ENCODE measurements at regions not wholly inside any gene's neighbourhood (a gene's known extent, or its start where the extent isn't known, plus 50 kb on each side); places are given as distances from the start of the nearest gene placed in this dataset.

DNA sequence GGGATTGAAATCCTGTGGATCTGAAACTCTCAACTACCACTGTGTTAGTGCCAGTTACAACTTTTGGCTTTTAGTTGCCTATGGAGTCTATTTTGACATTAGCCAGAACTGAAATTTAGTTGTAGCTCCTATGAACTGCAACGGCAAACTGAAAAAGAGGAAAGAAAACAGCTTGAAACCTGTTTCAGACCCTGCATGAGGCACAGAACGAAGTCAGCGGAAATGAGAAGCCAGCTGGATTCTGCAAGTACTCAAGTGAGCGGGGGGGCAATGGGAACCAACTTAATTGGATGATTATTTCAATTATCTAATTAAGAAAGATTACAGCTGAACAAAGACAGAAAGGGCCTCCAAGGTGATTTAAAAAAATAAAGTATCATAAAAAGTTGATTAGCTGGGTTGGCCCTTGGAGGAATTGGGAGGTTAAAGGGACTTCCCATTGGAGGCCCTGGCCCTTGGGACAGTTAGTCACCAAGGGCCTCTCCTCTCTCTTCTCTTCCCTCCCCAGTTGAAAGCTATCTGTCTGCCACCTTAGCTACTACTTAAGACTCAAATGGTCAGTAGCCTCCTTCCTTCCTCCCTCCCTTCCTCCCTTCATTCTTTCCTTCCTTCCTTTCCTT is 352.1 kb downstream of the SHQ1 start:
- no peak for DNase-seq (ENCODE audit: low read depth in 3 of 3, low spot score in 1 of 3)

DNA sequence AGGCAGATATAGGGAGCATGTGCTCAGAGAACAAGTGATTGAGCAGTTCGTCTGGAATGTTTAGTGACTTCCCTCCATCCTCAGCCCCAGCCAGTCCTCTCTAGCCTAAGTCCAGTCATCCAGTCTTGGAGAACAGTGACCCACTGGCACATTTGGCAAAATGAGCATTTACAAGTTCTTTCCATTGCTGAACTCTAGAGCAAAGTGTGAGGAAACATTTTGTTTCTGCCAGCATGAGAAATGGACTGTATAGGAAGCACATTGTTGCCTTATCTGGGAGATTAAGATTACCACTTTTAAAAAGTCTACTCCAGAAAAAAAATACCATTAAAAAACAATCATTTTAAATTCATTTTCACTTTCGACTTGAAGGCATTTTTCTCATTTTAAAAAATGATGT is 353.6 kb downstream of the SHQ1 start:
- no peak for DNase-seq (ENCODE audit: low read depth in 3 of 3, low spot score in 1 of 3)

DNA sequence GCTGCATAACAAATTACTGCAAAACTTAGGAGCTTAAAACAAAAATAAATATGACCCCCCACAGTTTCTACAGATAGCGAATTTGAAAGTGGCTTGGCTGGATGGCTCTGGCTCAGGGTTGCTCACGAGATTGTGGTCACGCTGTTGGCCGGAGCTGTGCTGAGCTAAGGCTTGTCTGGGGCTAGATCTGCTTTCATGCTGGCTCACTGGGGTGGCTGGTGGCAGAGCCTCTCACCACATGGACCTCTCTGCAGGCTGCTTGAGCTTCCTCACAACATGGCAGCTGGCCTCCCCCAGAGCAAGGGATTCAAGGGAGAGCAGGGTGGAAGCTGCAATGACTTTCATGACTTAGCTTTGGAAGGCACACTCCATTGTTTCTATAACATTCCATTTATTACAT is 354.1 kb downstream of the SHQ1 start:
- DNase-seq (ENCODE audit: low read depth in 3 of 3, low spot score in 1 of 3), result no peak

DNA sequence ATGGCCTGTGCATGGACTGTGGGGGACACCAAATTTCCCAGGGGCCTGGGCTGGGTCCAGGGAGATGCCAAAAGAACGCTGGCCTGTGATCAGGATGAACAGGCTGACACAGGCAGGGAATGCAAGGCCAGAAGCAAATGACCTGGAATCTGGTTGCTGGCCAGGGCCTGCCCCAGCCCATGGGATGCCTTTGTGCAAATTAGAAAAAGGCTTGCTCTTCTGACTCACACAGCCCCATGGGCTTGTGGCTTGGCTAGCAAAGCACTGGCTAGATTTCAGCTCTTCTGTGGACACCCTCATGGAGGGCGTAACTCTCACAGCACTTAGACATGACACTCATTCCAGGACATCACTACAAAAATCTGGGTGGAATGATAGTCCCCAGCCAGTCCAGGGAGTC is 356.0 kb downstream of the SHQ1 start:
- DNase-seq (ENCODE audit: low read depth in 3 of 3, low spot score in 1 of 3), result no peak

DNA sequence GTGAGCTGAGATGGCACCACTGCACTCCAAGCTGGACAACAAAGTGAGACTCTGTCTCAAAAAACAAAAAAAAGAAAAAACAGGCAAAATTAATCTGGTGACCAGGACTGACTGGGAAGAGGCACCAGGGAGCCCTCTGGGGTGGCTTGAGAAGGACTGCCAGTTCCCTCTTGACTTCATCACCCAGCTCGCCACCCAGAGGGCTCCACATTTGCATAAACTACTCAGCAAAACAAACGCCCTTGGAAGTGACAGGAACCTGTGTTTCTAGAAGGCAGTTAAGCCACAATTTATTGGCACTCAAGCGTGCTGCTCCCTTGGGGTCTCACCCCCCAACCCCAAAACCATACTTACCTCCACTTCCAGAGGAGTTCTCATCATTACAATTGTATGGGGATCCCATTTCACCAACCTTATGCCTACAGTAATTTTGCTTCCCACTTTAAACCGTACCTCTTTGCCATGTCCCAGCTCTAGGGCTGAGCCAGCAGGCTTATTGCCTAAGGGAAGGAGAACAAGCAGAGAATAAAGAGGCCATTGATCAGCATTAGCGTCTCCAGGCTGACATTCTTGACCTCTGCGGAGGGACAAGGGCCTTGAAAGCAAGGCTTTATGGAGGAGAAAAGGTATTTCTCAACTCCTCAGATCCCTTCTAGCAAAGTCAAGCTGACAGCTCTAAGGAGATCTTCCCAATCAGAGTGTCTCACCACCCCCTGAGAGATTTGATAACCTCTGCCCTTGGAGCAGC is 357.4 kb downstream of the SHQ1 start:
- no peak for DNase-seq (ENCODE audit: low read depth in 3 of 3, low spot score in 1 of 3)

DNA sequence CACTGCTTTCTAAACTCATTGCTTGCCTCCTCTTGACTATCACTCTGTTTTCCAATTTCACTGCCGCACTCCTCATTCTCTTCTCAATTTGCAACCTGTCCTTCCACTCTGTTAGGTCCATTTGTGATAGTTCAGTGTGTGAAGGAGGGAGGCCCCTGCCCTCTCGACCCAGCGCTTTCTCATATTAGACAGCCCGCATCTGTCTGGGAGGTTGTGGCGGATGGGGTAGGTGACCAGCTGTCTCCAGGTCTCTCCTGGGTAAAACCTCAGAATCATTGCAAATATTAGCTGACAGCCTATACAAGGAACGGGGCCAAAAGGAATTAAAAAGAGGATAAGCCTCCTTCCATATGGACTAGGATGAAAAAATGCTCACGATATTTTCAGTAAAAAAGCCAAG is 358.3 kb downstream of the SHQ1 start:
- DNase-seq (ENCODE audit: low read depth in 3 of 3, low spot score in 1 of 3), result no peak

DNA sequence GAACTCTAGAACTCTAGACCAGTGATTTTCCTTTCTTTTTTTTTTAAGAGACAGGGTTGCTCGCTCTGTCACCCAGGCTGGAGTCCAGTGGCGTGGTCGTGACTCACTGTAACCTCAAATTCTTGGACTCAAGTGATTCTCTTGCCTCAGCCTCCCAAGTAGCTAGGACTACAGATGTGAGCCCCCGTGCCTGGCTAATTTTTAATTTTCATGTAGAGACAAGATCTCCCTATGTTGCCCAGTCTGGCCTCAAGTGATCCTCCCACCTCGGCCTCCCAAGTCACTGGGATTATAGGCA is 359.6 kb downstream of the SHQ1 start:
- no peak for DNase-seq (ENCODE audit: low read depth in 3 of 3, low spot score in 1 of 3)

DNA sequence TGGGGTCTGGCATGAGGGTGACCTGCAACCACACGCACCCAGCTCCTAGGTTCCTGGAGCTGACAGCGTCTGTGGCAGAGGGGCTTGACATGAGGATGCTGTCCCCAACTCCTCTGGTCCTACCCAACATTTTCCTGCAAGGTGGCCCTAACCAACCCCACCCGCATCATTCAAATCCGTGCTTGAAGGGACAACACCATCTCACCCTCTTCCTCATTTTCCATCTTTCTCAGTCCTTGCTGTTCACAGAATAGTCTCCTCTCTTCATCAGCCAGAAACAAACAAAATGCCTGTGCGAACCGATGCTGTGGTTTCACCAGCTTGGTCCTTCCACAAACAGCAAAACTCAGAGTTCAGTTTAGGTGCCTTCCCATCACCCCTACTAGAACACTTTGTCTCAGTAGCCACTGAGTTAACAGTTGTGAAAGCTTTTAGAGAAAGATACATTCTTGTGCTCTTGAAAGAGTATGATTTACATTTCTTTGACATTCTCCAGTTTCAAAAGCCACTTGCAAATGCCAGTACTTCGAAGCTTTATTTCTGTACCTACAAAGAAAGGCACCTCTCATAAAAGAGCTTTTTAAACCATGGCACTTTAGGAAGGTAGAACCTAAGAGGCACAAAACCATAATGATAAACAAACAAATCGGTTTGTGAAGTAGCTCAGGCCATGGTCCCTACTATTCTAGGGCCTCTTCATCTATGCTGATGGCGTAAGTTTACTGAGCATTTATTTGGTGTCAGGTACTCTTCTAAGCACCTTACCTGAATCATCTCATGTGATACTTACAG is 360.1 kb downstream of the SHQ1 start:
- DNase-seq (ENCODE audit: low read depth in 3 of 3, low spot score in 1 of 3), result no peak

DNA sequence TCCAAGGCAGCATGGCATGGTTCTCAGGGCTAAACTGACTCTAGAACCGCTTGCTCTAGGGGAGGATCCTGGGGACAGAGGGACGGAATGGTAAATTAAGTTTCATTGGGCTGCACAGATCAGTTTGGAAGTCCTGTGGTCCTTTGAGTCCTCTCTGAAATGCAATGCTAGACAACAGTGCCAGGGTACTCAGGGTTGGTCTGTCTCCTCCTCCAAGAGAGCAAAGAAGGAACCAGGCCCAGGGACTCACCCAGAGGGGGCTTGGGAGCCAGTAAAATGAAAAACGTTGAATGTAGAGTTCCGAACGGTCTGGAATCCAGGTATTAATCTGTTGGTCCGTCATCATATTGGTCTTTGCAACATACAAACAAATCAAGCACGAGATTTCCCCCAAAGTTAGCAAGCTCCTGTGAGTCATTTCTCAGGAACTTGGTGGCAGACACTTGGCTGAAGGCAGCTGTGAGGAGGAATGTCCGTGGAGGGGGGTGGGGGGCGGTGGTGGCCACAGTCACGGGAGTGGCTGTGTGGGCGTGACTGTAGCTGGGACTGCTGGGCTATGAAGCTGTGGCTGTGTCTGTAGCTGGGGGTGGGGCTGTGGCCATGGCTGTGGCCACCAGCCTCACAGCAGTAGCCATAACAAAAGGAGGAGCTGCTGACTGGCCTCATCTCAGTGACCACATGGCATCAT is 361.0 kb downstream of the SHQ1 start:
- DNase-seq (ENCODE audit: low read depth in 3 of 3, low spot score in 1 of 3), result peak in 1 of 3 donors; percentile 22

DNA sequence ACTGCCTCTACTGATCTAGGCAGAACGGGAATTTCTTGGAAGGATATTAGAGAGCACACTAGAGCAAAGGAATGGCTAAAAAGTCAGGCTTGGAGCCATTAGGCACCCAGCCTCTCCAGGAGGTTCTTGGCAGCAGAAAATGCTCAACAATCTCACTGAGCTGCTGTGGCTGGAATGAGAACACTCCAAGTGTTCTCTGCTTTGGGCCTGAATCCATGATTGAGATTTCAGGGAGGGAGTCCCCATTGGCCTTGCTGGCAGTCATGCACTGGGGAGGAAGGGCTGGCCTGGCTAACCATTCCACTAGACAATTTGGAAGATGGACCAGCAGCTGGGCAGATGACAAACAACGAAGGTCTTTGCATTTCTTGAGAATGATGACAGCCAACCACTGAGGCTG is 362.6 kb downstream of the SHQ1 start:
- DNase-seq (ENCODE audit: low read depth in 3 of 3, low spot score in 1 of 3), result no peak

DNA sequence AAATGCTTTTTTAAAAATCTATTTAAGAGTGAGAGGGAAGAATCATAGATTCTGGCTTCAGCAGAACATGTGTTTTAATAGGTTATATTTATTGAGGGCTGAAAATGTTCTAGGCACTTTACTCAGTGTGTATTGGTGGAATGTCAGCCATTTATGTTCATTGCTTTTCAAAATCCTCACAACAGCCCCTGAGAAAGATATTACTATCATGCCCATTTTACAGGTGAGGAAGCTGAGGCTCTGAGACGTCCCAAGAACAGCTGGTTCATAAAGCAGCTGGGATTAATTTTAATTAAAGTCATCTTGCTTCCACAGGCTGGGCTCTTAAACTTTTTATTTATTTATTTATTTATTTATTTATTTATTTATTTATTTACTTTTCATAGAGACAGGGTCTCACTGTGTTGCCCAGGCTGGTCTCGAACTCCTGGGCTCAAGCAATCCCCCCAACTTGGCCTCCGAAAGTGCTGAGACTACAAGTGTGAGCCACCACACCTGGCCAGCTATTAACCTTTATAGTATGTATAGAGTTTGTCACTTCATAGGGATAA is 364.6 kb downstream of the SHQ1 start:
- DNase-seq (ENCODE audit: low read depth in 3 of 3, low spot score in 1 of 3), result no peak

DNA sequence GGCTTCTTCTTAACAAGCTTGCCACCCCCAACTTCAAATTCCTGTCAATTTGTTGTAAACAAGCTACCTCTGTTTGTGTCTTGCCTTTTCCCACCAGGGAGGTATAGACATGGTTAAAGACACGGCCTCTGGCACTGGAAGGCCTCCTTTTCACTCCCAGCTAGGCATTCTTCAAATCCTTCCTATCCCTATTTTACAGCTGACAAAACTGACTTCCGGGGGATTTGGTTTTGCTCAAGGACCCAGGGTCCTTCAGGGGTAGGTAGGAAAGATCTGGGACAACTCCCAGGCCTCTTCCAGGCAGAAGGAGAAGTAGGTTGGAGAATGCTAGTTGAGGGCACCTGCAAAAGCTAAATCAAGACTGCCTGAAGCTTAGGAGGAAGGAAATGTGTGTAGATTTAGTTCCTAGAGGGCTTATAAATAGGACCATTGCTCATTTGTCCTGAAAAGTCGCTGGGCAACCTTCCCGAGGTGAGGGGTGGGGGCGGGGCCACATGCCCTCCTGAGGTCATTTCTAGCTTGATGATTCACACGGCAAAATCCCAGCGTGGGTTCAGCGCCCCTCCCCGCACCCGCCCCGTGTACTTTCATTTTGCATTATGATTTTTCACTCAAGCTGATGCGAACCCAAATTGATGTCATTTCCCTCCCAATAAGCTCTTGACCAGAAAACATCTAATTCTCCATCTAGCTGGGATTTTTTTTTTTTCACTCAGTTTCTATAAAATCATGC is 365.5 kb downstream of the SHQ1 start:
- peak; percentile 5 to 68 (median 24) for DNase-seq (ENCODE audit: low read depth in 3 of 3, low spot score in 1 of 3)

DNA sequence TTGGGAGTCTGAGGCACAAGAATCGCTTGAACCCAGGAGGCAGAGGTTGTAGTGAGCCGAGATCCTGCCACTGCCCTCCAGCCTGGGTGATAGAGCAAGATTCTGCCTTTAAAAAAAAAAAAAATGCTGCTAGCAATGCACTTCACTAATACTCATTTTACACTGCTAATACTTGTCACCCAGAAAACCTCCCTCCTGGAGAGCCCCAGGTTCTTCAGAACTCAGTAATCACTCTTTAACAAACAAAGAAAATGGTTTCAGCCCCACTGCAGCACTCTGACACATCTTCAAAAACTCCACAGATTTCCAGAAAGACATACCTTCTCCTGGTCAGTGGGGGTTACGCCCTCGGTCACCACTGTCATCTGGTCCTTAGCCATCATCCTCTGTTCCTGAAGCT is 366.7 kb downstream of the SHQ1 start:
- no peak for DNase-seq (ENCODE audit: low read depth in 3 of 3, low spot score in 1 of 3)

DNA sequence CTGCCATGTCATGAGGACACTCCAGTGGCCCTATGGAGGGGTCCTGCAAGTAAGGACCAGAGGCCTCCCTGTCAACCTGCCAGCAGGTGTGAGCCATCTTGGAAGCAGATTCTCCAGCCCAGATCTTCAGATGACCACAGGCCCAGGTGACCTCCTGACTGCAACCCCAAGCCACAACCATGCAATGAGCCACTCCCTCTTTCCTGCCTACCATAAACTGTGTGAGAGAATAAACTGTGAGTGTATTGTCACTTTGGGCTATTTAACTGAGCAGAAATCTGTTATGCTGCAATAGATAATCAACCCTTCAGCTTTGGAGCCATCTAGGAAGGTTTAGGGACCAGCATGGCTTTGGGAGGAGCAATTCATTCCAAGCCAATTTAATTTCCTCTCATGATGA is 367.9 kb downstream of the SHQ1 start:
- no peak for DNase-seq (ENCODE audit: low read depth in 3 of 3, low spot score in 1 of 3)

DNA sequence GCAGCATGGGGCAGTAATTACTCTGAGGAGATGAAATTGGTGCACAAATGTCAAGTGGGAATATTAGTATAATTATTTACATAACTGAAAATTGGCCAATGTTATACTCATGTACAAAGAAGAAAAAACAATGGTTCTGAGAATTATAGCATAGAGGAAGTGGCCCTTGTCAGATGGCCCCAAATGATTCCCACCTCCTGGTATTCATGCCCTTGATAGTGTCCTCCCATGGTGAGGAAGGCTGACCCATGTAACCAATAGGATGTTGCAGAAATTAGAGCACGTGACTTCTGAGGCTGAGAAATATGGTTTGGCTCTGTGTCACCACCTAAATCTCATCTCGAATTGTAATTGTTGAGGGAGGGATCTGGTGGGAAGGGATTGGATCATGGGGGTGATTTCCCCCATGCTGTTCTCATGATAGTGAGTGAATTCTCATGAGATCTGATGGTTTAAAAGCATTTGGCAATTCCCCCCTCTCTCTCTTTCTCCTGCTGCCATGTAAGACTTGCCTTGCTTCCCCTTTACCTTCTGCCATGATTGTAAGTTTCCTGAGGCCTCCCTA is 368.5 kb downstream of the SHQ1 start:
- no peak for DNase-seq (ENCODE audit: low read depth in 3 of 3, low spot score in 1 of 3)

DNA sequence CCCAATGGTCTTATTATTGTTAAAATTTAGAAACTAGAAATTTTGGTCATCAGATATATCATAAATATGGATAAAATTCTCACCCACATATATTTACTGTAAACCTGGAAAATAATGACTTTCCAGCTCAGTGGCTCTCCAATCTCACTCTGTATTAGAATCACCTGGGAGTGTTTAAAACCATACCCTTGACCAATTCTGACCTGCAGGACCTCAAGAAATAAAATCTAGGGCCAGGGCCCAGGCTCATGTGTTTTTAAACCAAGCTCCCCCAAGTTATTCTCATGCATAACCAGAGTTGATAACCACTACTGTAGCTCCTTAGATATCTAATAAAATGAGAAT is 372.1 kb downstream of the SHQ1 start:
- DNase-seq (ENCODE audit: low read depth in 3 of 3, low spot score in 1 of 3), result no peak

DNA sequence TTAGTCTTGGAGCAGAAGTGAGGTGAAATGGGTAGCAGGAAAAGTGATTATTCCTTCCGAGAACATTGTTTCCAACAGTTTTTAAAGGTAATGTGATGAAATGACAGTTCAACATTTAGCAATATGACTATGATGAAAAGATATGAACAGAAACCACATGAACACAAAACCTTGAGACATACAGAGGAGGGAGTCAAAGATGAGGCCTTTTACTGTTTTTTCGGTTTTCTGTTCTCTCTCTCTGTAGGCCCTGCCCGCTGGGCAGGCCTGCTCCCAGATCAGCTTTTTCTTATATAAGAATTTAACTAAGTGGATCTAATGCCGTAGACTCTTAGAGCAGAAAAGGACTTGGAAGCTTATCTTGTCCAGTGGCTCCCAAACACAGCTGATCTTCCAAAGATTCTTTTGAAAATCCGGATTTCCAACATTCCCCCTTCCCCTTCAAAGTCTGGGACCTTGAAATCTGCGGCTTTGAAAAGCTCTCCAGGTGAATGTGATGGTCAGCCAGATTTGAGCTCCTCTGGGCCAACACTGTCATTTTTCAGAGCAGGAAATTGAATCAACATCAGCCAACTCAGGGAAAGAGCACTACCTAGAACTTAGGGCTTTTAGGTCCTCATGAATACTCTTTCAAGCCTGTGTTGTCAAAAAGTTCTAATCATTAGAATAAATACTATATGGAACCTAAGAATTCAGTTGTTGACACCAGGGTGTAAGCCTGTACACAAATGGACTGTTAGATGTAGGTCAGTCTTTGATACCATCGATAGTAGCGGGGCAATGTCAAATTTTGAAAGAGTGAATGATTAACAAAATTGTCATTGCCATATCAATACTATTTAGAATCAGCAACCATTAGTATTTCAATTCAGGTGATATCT is 372.7 kb downstream of the SHQ1 start:
- no peak for DNase-seq (ENCODE audit: low read depth in 3 of 3, low spot score in 1 of 3)

DNA sequence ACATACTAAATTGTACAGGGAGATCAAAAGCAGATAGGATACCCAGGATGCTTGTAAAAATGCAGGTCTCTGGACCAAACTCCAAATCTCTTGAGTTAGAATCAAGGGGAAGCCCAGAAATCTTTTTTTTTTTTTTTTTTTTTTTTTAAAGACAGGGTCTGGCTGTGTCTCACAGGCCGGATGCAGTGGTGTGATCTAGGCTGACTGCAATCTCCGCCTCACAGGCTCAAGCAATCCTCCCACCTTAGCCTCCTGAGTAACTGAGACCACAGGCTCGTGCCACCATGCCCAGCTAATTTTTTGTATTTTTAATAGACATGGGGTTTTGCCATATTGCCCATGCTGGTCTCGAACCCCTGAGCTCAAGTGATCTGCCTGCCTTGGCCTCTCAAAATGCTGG is 373.5 kb downstream of the SHQ1 start:
- DNase-seq (ENCODE audit: low read depth in 3 of 3, low spot score in 1 of 3), result no peak

DNA sequence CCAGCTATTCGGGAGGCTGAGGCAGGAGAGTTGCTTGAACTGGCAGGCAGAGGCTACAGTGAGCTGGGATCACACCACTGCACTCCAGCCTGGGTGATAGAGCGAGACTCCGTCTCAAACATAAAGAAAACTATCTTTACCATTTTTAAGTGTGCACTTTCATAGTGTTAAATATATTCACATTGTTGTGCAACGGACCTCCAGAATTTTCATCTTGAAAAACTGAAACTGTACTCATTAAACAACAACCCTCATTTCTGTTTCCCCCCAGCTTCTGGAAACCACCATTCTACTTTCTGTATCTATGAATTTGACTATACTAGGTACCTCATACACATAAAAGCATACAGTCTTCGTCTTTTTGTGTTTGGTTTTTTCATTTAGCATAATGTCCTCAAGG is 375.1 kb downstream of the SHQ1 start:
- DNase-seq (ENCODE audit: low read depth in 3 of 3, low spot score in 1 of 3), result no peak

DNA sequence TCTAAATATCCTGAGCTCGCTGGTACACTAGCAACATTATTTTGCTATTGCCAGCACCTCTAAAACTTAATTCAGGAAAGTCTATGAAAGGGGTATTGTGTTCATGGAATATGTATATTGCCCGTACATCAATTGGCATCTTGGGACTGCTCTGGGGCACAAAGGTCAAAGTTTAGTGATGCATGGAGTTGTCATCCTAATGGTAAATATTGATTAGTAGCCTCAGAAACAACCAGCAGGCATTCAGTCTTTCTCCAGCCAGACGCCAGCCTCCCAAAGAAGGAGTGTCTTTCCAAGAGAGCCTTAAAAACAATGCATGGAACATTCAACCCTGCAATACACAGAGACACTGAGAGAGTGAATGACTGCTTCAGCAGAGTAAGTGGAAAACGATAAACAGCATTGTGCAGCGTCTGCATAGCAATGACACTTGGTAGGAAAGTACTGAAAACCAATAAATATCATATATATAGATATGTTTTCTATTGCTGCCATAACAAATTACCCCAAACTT is 377.3 kb downstream of the SHQ1 start:
- DNase-seq (ENCODE audit: low read depth in 3 of 3, low spot score in 1 of 3), result no peak

Data from stimulated activated CD4-positive, alpha-beta T cell treated with anti-CD3 and anti-CD28 coated beads, TNF-alpha, amount 100 ng/mL, for 1 hour (primary cell).